Upper lobe of left lung (tissue), 4 donors: ENCODE measurements at regions not wholly inside any gene's neighbourhood (a gene's known extent, or its start where the extent isn't known, plus 50 kb on each side); places are given as distances from the start of the nearest gene placed in this dataset.

Experiments
- CTCF ChIP-seq, 6 experiments: fragments of 450-650 bp in 4 of 6; fragments of 200-600 bp in 2 of 6; sonication (generic) in 2 of 6; IDR thresholded peaks; one replicate each; pipeline ENCODE4 v1.5.1; 2016 to 2019; ENCODE audit warnings: antibody characterized with exemption in 6 of 6
- EP300 ChIP-seq, 4 donors: sonication (generic); formaldehyde crosslinking; IDR thresholded peaks; one replicate each; pipeline ENCODE4 v1.5.1; 2017; ENCODE audit warnings: antibody characterized with exemption in 4 of 4, control low read depth in 2 of 4
- POLR2AphosphoS5 ChIP-seq, 2 donors: sonication (generic); formaldehyde crosslinking; IDR thresholded peaks; one replicate each; pipeline ENCODE4 v1.5.1; 2017; ENCODE audit warnings: antibody characterized with exemption in 2 of 2

GRCh38 chr18:78562531-78562961 is 417.1 kb upstream of the SALL3 start:
- TF ChIP-seq CTCF (IDR thresholded peaks at IDR 0.05) (no peak), EP300 (IDR thresholded peaks at IDR 0.05) (no peak), POLR2AphosphoS5 (IDR thresholded peaks at IDR 0.05) (no peak)
